Retina (tissue), 1 donor: ENCODE measurements at regions not wholly inside any gene's neighbourhood (a gene's known extent, or its start where the extent isn't known, plus 50 kb on each side); places are given as distances from the start of the nearest gene placed in this dataset.

ENCODE experiments used
- DNase-seq: peaks from one replicate; pipeline ENCODE4 v3.0.0-alpha.2; 2016

GRCh38 chr1:13976485-13976884 is 276.5 kb downstream of the PRDM2 start:
- DNase-seq, result no peak

DNA sequence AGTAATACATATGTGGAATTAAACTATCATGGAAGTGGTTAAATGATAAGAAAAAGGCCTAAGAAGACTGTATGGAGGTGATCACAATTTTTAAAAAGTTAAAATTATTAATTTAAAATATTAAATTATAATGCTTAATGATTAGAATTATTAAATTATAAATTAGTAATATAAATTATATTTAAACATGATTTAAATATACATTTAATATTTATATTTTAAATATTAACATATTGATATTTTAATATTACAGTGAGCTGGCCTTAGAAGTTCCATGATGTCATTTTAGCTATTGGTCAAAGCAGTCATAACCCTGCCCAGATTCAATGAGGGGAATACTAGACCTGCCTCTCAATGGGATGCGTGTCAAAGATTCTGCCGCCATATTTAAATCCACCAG is 281.2 kb downstream of the PRDM2 start:
- DNase-seq, result no peak

DNA sequence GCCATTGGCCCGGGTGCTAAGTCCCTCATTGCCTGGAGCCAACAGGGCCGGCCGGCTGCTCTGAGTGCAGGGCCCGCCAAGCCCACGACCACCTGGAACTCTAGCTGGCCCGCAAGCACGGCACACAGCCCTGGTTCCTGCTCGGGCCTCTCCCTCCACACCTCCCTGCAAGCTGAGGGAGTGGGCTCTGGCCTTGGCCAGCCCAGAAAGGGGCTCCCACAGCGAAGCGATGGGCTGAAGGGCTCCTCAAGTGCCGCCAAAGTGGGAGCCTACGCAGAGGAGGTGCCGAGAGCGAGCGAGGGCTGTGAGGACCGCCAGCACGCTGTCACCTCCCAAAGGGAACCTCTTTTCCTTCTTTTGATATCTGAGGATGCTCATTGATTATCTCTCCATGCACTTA is 283.4 kb downstream of the PRDM2 start:
- DNase-seq, result no peak

DNA sequence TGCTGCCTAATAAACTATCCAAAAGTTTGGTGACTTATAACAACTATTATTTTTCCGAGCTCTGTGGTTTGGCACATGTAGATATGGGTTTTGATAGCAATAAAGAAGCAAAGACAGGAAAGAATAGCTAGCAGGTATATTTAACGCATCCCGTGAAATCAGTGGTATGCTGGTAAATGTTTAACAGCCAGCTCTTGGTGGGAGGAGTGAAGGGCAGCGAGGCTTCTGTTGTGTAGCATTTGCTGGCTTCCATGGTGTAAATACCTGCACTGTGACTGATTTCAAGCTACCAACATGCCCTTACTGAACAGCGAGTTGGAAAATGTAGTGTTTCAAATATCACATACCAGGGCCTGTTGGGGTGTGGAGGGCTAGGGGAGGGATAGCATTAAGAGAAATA is 291.0 kb downstream of the PRDM2 start:
- DNase-seq, result no peak

GRCh38 chr1:13992489-13993285 is 292.7 kb downstream of the PRDM2 start:
- DNase-seq, result no peak

- no peak for DNase-seq
Observed at GRCh38 chr1:13994386-13994785, 294.4 kb downstream of the PRDM2 start.

DNA sequence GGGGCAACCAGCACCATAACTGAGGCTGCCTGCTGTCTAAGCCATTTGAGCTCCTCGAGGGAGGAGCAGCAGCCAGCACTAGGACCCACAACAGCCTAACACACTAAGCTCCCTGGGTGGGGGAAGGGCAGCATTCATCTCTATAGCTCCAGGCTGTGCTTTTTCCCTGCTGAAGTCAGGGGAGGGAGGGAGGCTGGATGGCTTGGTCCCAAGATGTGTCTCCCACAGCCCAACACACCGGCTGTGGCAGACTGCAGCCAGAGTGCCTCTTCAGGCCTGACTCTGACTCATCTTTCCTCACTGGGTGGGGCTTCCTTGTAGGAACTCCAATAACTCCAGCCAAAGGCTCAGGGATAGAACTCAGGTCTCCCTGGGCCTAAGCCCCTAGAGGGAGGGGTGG is 296.3 kb downstream of the PRDM2 start:
- no peak for DNase-seq

GRCh38 chr1:14003552-14003951 is 303.6 kb downstream of the PRDM2 start:
- no peak for DNase-seq

GRCh38 chr1:14009582-14009981 is 309.6 kb downstream of the PRDM2 start:
- no peak for DNase-seq

- DNase-seq, result no peak
Observed at GRCh38 chr1:14010476-14010875, 310.5 kb downstream of the PRDM2 start.

- DNase-seq, result no peak
Observed at GRCh38 chr1:14011132-14011531, 311.1 kb downstream of the PRDM2 start.

DNA sequence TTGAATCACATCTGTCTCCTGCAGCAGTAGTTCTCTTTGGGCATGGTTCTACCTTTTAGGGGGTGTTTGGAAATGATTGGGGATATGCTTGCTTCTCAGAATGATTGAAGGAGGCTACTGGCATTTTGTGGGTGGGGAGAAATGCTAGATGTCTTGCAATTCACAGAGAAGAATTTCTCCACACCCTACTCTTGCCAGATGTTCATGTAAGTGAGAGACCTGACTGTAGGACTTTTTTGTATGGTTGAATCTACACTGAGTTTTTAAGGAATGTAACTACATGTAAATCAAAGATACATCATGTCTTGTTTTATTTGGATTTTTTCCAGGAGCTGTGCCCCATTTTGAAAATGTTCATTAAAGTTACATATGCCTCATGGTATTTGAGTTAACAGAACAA is 311.9 kb downstream of the PRDM2 start:
- no peak for DNase-seq

DNA sequence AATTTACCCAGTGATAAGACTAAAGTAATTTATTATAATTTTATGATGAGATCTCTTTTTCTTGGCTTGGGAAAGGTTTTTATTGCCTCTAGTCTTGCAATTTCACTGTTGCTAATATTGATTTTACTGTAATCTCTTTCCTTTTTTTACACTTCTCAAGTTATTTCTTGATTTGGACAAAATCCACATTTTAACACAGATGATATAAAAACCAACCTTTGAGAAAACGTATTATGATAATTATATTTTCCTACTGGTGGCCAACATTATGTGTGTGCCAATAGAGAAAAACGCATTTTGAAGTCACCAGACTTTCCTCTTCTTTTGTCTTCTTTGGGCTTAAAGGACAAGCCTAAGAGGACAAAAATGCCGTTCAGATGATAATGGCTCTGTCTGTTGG is 314.9 kb downstream of the PRDM2 start:
- no peak for DNase-seq

GRCh38 chr1:14015917-14016316 is 315.9 kb downstream of the PRDM2 start:
- DNase-seq, result no peak

GRCh38 chr1:14017531-14017961 is 317.6 kb downstream of the PRDM2 start:
- peak; percentile 51 for DNase-seq

DNA sequence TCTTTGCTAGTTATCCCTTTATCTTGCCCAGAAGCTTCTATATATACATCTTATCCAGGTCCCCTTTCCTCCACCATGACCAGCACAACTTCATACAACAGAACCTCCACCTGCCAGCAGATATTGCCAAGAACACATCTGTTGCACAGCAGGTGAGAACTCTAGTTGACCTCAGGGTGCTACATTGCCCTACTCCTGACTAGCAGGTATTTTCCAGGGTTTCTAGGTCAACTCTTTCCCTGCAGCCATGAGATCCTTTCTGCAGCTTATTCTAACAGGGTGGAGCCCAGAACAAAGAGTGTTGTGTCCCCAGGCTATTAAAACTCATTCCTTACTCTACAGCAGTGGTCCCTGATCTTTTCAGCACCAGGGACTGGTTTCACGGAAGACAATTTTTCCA is 319.5 kb downstream of the PRDM2 start:
- no peak for DNase-seq

- DNase-seq, result no peak
Observed at GRCh38 chr1:14020006-14020405, 320.0 kb downstream of the PRDM2 start.

GRCh38 chr1:14027099-14027498 is 327.1 kb downstream of the PRDM2 start:
- peak; percentile 54 for DNase-seq

GRCh38 chr1:14031461-14031860 is 331.5 kb downstream of the PRDM2 start:
- DNase-seq, result no peak

DNA sequence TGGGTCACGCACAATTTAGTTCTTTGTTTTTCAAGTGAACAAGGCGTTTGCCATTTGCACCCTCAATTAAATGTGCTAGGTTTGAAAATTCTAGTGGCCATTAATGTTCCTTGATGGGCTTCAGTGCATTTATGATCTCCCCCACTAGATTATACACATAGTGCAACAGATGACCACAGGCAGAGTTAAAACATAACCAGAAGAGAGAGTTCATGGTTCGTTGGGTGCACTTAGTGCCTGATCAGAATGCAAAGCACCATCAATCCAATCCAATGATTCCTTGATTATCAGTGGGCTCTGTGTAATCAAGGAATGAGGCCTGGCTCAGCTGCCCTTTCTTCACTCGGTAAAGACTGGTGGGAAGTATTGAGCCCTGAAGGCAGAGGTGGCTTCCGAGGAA is 334.5 kb downstream of the PRDM2 start:
- no peak for DNase-seq

- peak; percentile 31 for DNase-seq
Observed at GRCh38 chr1:14037101-14037847, 337.3 kb downstream of the PRDM2 start.

- DNase-seq, result no peak
Observed at GRCh38 chr1:14039582-14040430, 339.8 kb downstream of the PRDM2 start.

DNA sequence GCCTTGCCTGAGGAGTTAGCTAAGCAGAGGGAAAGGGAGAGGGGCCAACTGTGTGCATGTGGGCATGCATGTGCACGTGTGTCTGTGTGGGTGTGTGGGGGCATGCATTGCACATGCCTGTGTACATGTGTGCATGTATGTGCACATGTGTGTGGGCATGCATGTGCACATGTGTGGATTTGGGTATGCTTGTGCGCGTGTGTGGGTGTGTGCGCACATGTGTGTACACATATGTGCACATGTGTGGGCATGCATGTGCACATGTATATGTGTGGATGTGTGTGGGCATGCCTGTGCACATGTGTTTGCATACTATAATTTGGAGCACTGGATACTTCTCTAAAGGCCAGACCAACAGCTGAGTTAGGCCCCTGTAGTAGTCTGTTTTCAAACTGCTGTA is 350.0 kb downstream of the PRDM2 start:
- no peak for DNase-seq
